Keratinocyte (primary cell): ENCODE measurements at regions not wholly inside any gene's neighbourhood (a gene's known extent, or its start where the extent isn't known, plus 50 kb on each side); places are given as distances from the start of the nearest gene placed in this dataset.

Experiments used
- DNase-seq: peaks from one replicate; pipeline ENCODE4 v3.0.0-alpha.2; 2011; ENCODE audit warnings: low read depth, missing footprints, low spot score
- FAIRE-seq: peaks from 2 replicates; lab custom pipeline; 2011; peaks lifted over from hg19 to GRCh38; lab: Jason Lieb, UNC
- H2AFZ ChIP-seq: 2 replicates; pipeline ENCODE4 v1.6.0; 2012; ENCODE audit warnings: low read length, control low read depth, inconsistent platforms; ENCODE audit not compliant: control insufficient read depth
- H3K27ac ChIP-seq: 2 replicates; pipeline ENCODE4 v1.5.1; 2011; ENCODE audit warnings: low read length; ENCODE audit not compliant: control insufficient read depth, insufficient read depth
- H3K27me3 ChIP-seq: 3 replicates; pipeline ENCODE4 v1.6.0; 2011; ENCODE audit warnings: low read length; ENCODE audit not compliant: control insufficient read depth, insufficient read depth; ENCODE audit errors: extremely low read depth
- H3K36me3 ChIP-seq, 2 experiments: 2 replicates in 1 of 2; 3 replicates in 1 of 2; pipeline ENCODE4 v1.5.1; 2011; ENCODE audit warnings: low read length in 2 of 2, mild to moderate bottlenecking in 1 of 2; ENCODE audit not compliant: control insufficient read depth in 2 of 2, insufficient read depth in 2 of 2; ENCODE audit errors: extremely low read depth in 1 of 2
- H3K4me1 ChIP-seq: 3 replicates; pipeline ENCODE4 v1.5.1; 2011; ENCODE audit warnings: low read length; ENCODE audit not compliant: control insufficient read depth, insufficient read depth; ENCODE audit errors: extremely low read depth
- H3K4me2 ChIP-seq: 3 replicates; pipeline ENCODE4 v1.6.0; 2011; ENCODE audit warnings: low read depth, low read length; ENCODE audit not compliant: control insufficient read depth, insufficient read depth; ENCODE audit errors: extremely low read depth
- H3K4me3 ChIP-seq, 3 experiments: fragments of 200-600 bp in 1 of 3; sonication (generic) in 1 of 3; 2 replicates in 2 of 3; 3 replicates in 1 of 3; pipeline ENCODE4 v1.5.1; 2011 to 2016; ENCODE audit warnings: low read length in 3 of 3, mild to moderate bottlenecking in 3 of 3, control low read depth in 2 of 3, inconsistent platforms in 1 of 3, low read depth in 1 of 3, mixed read lengths in 1 of 3, mixed run types in 1 of 3, moderate library complexity in 1 of 3; ENCODE audit not compliant: control insufficient read depth in 2 of 3, insufficient read depth in 2 of 3; ENCODE audit errors: extremely low read depth in 1 of 3
- H3K79me2 ChIP-seq: 2 replicates; pipeline ENCODE4 v1.6.0; 2012; ENCODE audit warnings: low read length; ENCODE audit not compliant: control insufficient read depth, insufficient read depth
- H3K9ac ChIP-seq: 3 replicates; pipeline ENCODE4 v1.6.0; 2011; ENCODE audit warnings: low read length; ENCODE audit not compliant: control insufficient read depth, insufficient read depth; ENCODE audit errors: extremely low read depth
- H3K9me1 ChIP-seq: 3 replicates; pipeline ENCODE4 v1.6.0; 2011; ENCODE audit warnings: low read length; ENCODE audit not compliant: control insufficient read depth, insufficient read depth; ENCODE audit errors: extremely low read depth
- H3K9me3 ChIP-seq: 2 replicates; pipeline ENCODE4 v1.5.1; 2012; ENCODE audit warnings: low read depth, low read length; ENCODE audit not compliant: control insufficient read depth
- H4K20me1 ChIP-seq: 3 replicates; pipeline ENCODE4 v1.6.0; 2011; ENCODE audit warnings: low read length; ENCODE audit not compliant: control insufficient read depth, insufficient read depth; ENCODE audit errors: extremely low read depth
- EZH2 ChIP-seq: IDR thresholded peaks from one replicate; pipeline ENCODE4 v1.6.1; 2012; ENCODE audit warnings: inconsistent platforms, mild to moderate bottlenecking, low read length, moderate library complexity
- dilution Hi-C: fragments of 300-500 bp; cut with MboI; formaldehyde crosslinking; loops from one replicate; pipeline ENCODE4 v1.7.0; 2020; ENCODE audit warnings: low sequenced_read_pairs; ENCODE audit not compliant: extremely low pct_ligation_motif_present
- TF ChIP-seq, protein P1 (sequence below), 3 experiments: IDR thresholded peaks in 1 of 3; conservative IDR thresholded peaks in 1 of 3; optimal IDR thresholded peaks in 1 of 3; 2 replicates in 2 of 3; 3 replicates in 1 of 3; pipeline versions ENCODE3 to v1.5.1; 2011; ENCODE audit warnings: low read length in 3 of 3, mild to moderate bottlenecking in 3 of 3, moderate library complexity in 2 of 3, control low read depth in 1 of 3, inconsistent platforms in 1 of 3; ENCODE audit not compliant: insufficient read depth in 2 of 3; ENCODE audit errors: extremely low read depth in 1 of 3

DNA sequence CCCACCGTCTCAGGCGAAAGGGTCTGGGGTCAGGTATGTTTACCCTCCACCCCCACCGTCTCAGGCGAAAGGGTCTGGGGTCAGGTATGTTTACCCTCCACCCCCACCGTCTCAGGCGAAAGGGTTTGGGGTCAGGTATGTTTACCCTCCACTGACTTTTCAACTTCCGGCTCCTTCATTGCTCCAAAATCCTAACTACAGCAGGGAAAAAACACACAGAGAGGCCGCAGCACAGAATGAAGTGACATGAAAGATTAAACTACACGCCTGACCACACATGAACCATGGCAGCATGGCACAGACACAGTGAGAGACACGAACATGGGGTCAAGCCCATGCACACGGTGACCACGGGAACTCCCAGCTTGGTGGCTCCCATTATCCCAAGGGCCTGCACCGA, 634.9 kb upstream of the B3GAT1 start:
- FAIRE-seq (no peak), DNase-seq (no peak)
- Histone ChIP-seq H3K27me3 (no peaks in the 10 kb centered on the region), H3K9ac (no peak overlapping the region), H3K9me3 (peaks cover 4% of the 10 kb centered on the region), H3K79me2 (no peaks in the 10 kb centered on the region), H3K27ac (no peak overlapping the region), H3K4me2 (no peak overlapping the region), H3K36me3 (no peaks in the 10 kb centered on the region), H3K9me1 (no peaks in the 10 kb centered on the region), H2AFZ (no peak overlapping the region), H4K20me1 (no peaks in the 10 kb centered on the region), H3K4me1 (no peaks in the 10 kb centered on the region), H3K4me3 (no peak overlapping the region)
- dilution Hi-C loops = no loop called here
- no peak for TF ChIP-seq EZH2
- TF ChIP-seq, protein P1, sequence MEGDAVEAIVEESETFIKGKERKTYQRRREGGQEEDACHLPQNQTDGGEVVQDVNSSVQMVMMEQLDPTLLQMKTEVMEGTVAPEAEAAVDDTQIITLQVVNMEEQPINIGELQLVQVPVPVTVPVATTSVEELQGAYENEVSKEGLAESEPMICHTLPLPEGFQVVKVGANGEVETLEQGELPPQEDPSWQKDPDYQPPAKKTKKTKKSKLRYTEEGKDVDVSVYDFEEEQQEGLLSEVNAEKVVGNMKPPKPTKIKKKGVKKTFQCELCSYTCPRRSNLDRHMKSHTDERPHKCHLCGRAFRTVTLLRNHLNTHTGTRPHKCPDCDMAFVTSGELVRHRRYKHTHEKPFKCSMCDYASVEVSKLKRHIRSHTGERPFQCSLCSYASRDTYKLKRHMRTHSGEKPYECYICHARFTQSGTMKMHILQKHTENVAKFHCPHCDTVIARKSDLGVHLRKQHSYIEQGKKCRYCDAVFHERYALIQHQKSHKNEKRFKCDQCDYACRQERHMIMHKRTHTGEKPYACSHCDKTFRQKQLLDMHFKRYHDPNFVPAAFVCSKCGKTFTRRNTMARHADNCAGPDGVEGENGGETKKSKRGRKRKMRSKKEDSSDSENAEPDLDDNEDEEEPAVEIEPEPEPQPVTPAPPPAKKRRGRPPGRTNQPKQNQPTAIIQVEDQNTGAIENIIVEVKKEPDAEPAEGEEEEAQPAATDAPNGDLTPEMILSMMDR (optimal IDR thresholded peaks at IDR 0.05 in 1 of 3, IDR thresholded peaks at IDR 0.05 in 1 of 3, conservative IDR thresholded peaks at IDR 0.05 in 1 of 3; ENCODE audit: extremely low read depth in 1 of 3, insufficient read depth in 2 of 3, low read length in 3 of 3) = no peak

DNA sequence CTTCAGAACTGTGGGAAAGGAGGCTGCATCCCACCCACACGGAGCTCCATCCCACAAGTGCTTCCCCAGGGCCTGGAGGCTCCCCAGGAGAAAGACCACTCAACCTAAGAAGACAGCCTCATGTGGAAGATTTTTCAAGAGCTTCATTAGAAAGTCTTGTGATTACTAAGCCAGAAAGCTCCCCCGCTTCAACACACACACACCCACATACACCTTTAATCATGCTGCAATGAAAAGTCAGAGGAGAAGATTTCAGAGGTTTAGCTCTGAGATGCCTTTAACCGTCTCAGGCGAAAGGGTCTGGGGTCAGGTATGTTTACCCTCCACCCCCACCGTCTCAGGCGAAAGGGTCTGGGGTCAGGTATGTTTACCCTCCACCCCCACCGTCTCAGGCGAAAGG, 634.5 kb upstream of the B3GAT1 start:
- Histone ChIP-seq H4K20me1 (no peaks in the 10 kb centered on the region), H3K27ac (no peak overlapping the region), H3K79me2 (no peaks in the 10 kb centered on the region), H3K9me3 (peaks cover 4% of the 10 kb centered on the region), H3K9me1 (no peaks in the 10 kb centered on the region), H2AFZ (no peak overlapping the region), H3K36me3 (no peaks in the 10 kb centered on the region), H3K9ac (no peak overlapping the region), H3K4me1 (no peaks in the 10 kb centered on the region), H3K4me2 (no peak overlapping the region), H3K4me3 (no peak overlapping the region), H3K27me3 (no peaks in the 10 kb centered on the region)
- DNase-seq (no peak), FAIRE-seq (no peak)
- TF ChIP-seq, protein P1 (optimal IDR thresholded peaks at IDR 0.05 in 1 of 3, IDR thresholded peaks at IDR 0.05 in 1 of 3, conservative IDR thresholded peaks at IDR 0.05 in 1 of 3; ENCODE audit: extremely low read depth in 1 of 3, insufficient read depth in 2 of 3, low read length in 3 of 3) = no peak
- no peak for TF ChIP-seq EZH2
- dilution Hi-C loops = no loop called here
